Lower lobe of right lung (tissue), 2 donors: ENCODE measurements at regions not wholly inside any gene's neighbourhood (a gene's known extent, or its start where the extent isn't known, plus 50 kb on each side); places are given as distances from the start of the nearest gene placed in this dataset.
"Not testable (repeated sequence)": the region's sequence is repeated elsewhere in the genome, so short reads cannot be mapped to it uniquely, and the experiment has no call there.

ENCODE experiments used
- ATAC-seq, 2 donors: fragments of 200-7000 bp; cut with Tn5 transposase; one replicate each; pipeline ENCODE4 v1.9.1; 2020 to 2022; ENCODE audit warnings: mild to moderate bottlenecking in 2 of 2, moderate library complexity in 2 of 2
- DNase-seq: peaks from one replicate; pipeline ENCODE4 v3.0.0-alpha.2; 2020
- H3K27ac ChIP-seq: fragments of 200-600 bp; one replicate; pipeline ENCODE4 v1.8.0; 2022
- H3K27me3 ChIP-seq: fragments of 200-600 bp; one replicate; pipeline ENCODE4 v1.8.0; 2022; ENCODE audit warnings: low read depth
- H3K36me3 ChIP-seq: fragments of 200-600 bp; one replicate; pipeline ENCODE4 v1.8.0; 2022; ENCODE audit warnings: mild to moderate bottlenecking
- H3K4me1 ChIP-seq: fragments of 200-600 bp; one replicate; pipeline ENCODE4 v1.8.0; 2022
- H3K4me3 ChIP-seq: fragments of 200-600 bp; one replicate; pipeline ENCODE4 v1.8.0; 2022; ENCODE audit warnings: mild to moderate bottlenecking
- H3K9me3 ChIP-seq: fragments of 200-600 bp; one replicate; pipeline ENCODE4 v1.8.0; 2022
- intact Hi-C: fragments of 100-400 bp; cut with DNase I; formaldehyde crosslinking; loops from one replicate; pipeline ENCODE4 v1.11.0; 2022
- TF ChIP-seq, protein P1 (sequence below): fragments of 200-600 bp; IDR thresholded peaks from one replicate; pipeline ENCODE4 v1.8.0; 2022; ENCODE audit warnings: antibody characterized with exemption, mild to moderate bottlenecking
- donor health status: DM: no; HTN: yes; CAD: no; lungs with severe emphysema.

DNA sequence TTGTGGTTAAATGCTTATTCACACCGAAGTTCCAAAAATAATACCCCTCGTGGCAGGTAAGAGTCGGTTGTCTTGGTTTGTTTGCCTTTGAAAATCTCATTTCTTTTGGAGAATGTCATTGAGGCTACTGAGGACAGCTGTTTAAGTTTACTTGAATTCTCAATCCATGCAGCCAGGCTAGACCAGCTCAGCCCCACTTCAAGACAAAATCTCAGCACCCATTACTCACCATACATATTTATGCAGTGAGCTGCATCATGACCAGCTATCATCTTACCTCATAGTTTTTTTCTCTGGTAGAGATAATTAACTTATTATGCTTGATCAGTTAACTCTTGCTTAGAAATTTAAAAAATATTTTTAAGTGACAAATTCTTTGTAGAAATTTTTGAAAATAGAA, 115.9 kb downstream of the HAUS1 start:
- Histone ChIP-seq H3K9me3 (no peaks in the 10 kb centered on the region), H3K27ac (no peak overlapping the region), H3K4me1 (peaks cover 8% of the 10 kb centered on the region), H3K36me3 (peaks cover 27% of the 10 kb centered on the region), H3K4me3 (no peak overlapping the region), H3K27me3 (no peaks in the 10 kb centered on the region)
- TF ChIP-seq, protein P1, sequence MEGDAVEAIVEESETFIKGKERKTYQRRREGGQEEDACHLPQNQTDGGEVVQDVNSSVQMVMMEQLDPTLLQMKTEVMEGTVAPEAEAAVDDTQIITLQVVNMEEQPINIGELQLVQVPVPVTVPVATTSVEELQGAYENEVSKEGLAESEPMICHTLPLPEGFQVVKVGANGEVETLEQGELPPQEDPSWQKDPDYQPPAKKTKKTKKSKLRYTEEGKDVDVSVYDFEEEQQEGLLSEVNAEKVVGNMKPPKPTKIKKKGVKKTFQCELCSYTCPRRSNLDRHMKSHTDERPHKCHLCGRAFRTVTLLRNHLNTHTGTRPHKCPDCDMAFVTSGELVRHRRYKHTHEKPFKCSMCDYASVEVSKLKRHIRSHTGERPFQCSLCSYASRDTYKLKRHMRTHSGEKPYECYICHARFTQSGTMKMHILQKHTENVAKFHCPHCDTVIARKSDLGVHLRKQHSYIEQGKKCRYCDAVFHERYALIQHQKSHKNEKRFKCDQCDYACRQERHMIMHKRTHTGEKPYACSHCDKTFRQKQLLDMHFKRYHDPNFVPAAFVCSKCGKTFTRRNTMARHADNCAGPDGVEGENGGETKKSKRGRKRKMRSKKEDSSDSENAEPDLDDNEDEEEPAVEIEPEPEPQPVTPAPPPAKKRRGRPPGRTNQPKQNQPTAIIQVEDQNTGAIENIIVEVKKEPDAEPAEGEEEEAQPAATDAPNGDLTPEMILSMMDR, result no peak
- ATAC-seq, result no peak
- no peak for DNase-seq
- intact Hi-C loops, result no loop called here

DNA sequence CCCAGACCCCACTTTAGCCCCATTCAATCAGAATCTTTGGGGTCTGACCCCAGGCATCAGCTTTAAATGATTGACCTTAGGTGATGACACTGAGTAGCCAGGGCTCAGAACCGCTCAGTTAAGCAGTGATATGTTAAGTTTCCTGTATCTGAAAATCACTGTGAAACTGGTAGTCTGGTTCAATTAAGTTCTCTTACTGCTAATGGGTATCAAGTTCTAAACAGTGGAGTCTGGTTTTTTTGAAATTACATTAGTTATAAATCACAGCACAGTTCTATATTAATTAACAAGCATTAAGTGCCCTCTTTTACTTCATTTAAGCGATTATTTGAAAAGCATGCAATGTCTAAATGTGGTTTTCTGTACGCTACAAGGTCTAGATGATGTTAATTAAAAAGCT, 117.9 kb downstream of the HAUS1 start:
- H3K4me3 ChIP-seq, result no peak overlapping the region
- H3K27ac ChIP-seq, result no peak overlapping the region
- no peak for DNase-seq
- no peaks in the 10 kb centered on the region for H3K9me3 ChIP-seq
- H3K27me3 ChIP-seq, result no peaks in the 10 kb centered on the region
- H3K36me3 ChIP-seq, result peaks cover 13% of the 10 kb centered on the region
- intact Hi-C loops, result no loop called here
- TF ChIP-seq, protein P1, result no peak
- no peak for ATAC-seq
- H3K4me1 ChIP-seq, result peaks cover 8% of the 10 kb centered on the region

DNA sequence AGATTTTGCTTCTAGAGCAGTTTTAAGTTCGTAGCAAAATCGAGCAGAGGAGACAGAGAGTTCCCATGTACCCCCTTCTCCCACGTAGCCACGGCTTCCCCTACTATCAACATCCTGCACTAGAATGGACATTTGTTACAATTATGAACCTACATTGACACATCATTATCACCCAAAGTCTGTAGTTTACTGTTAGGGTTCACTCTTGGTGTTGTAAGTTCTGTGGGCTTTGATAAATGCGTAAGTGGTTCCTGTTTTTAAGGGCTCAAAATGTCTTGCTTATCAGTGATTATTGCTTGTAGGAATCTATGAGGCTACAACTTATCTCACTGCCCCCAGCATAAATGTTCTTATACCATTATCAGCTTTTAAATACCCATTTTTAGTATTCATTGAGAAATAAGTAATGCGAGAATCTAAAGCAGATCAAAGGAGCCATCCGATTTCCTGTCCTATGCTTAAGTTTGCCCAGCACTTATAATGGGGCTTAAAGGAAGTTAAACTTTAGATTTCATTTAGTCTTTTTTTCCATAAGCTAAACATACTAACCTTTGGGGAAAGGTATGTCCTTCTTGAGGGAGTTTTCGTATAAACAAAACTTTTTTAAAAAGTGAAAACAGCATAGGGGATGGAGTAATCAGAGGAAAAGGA, 118.7 kb downstream of the HAUS1 start:
- peak in 1 of 2 donors; percentile 53 for ATAC-seq
- H3K27me3 ChIP-seq, result no peaks in the 10 kb centered on the region
- H3K4me1 ChIP-seq, result peaks cover 8% of the 10 kb centered on the region
- H3K9me3 ChIP-seq, result no peaks in the 10 kb centered on the region
- peaks cover 8% of the 10 kb centered on the region for H3K36me3 ChIP-seq
- H3K4me3 ChIP-seq, result no peak overlapping the region
- DNase-seq, result no peak
- TF ChIP-seq, protein P1, result no peak
- H3K27ac ChIP-seq, result no peak overlapping the region
- intact Hi-C loops, result no loop called here

DNA sequence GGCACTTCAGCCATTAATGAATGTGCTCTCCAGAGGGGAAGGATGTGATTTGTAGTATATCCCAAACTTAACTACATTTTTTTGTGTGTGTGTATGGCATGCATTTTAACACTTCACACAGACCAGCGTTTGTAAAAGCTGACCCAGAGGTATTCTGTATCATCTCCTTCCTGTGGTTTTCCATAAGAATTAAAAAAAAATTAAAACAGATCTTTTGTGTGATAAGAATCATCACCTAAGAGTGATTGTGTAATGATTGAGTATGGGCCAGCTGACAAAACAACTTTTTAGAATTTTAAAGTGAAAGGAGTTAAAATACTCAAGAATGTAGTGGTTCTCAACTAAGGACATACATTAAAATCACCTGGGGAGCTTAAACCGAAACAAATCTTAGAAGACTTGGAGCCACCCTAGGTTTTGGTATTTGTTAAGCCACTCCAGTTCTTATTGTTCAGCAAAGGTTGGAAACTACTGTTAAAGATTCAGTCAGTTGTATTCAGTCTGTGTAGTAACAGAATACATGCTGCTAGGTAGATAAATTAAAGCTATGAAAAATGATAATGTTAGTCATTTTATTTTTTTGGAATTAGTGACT, 120.1 kb downstream of the HAUS1 start:
- no peak for DNase-seq
- H3K27me3 ChIP-seq, result no peaks in the 10 kb centered on the region
- intact Hi-C loops, result no loop called here
- peaks cover 8% of the 10 kb centered on the region for H3K4me1 ChIP-seq
- ATAC-seq, result no peak
- H3K27ac ChIP-seq, result no peak overlapping the region
- no peaks in the 10 kb centered on the region for H3K36me3 ChIP-seq
- no peaks in the 10 kb centered on the region for H3K9me3 ChIP-seq
- H3K4me3 ChIP-seq, result no peak overlapping the region
- TF ChIP-seq, protein P1, result no peak

DNA sequence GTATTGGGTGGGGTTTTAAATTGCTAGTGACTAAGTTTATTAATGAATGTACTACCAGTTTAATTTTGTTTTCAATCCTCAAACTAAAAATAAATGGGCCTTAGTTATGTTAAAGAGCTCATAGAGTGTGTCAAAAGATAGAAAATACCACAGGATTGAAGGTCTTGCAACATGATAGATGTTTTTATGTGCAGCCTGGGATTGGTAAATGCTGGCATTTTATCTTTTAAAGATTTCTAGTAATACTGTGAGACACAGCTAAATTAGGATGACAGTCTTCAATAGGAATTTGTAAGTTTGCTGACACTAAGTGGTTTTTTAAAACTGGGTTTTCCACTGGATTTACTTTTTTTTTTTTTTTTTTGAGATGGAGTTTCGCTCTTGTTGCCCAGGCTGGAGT, 122.3 kb downstream of the HAUS1 start:
- intact Hi-C loops, result no loop called here
- Histone ChIP-seq H3K9me3 (no peaks in the 10 kb centered on the region), H3K27me3 (no peaks in the 10 kb centered on the region), H3K36me3 (no peaks in the 10 kb centered on the region), H3K27ac (no peak overlapping the region), H3K4me3 (no peak overlapping the region), H3K4me1 (peaks cover 8% of the 10 kb centered on the region)
- TF ChIP-seq, protein P1, result no peak
- DNase-seq (no peak), ATAC-seq (no peak)

DNA sequence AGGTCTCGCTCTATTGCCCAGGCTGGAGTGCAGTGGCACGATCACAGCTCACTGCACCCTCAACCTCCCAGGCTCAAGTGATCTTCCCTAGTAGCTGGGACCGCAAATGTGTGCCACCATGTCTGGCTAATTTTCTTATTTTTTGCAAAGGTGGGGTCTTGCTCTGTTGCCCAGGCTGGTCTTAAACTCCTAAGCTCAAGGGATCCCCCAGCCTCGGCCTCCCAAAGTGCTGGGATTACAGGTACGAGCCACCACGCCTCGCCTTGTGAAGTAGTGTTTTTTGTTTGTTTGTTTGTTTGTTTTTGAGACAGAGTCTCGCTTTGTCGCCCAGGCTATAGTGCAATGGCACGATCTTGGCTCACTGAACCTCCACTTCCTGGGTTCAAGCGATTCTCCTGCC, 125.5 kb downstream of the HAUS1 start:
- DNase-seq, H3K27ac ChIP-seq, H3K36me3 ChIP-seq, ATAC-seq, H3K9me3 ChIP-seq, H3K4me1 ChIP-seq, H3K27me3 ChIP-seq, H3K4me3 ChIP-seq, intact Hi-C loops: not testable (repeated sequence)
